ENCODE measurements at regions not wholly inside any gene's neighbourhood (a gene's known extent, or its start where the extent isn't known, plus 50 kb on each side); places are given as distances from the start of the nearest gene placed in this dataset.
"Not testable (repeated sequence)": the region's sequence is repeated elsewhere in the genome, so short reads cannot be mapped to it uniquely, and the experiment has no call there.

DNA sequence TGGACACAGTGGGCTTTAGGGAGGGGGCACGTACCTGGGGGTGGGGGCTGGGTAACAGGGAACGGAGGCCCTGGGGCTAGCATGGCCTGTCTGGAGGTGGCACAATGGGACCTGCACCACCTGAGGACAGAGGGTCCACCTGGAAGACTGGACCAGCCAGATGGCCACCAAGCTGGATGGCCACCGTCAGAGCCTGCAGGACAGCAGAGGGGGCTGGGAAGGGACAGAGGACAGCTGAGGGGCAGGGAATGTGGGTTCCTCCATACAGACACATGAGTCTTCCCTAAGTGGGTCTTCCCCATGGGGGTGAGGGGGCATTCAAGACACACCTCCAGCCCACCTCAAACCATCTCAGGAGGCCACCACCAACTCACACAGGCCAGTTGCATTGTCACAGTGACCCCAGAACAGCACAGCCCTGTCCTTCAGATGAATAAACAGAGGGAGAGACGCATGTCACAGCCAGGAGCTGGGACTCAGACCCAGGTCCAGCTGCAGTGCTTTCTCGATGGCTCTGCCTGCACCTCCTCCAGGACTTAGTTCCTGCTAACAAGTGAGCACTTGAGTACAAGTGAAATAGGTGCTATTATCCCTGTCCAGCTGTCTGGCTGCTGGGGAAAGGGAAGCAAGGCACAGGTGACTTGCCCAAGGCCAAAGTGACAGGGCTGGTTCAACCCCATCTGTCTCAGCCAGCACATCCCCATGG lies 52.4 kb upstream of the CSPG4 start:
- H4K8ac ChIP-seq (ENCODE audit: low read depth in 2 of 2, low read length in 2 of 2); H3K4me2 ChIP-seq (ENCODE audit: low read depth, low read length); H2AFZ ChIP-seq (replicated peaks; ENCODE audit: low read length, poor library complexity); H2AK9ac ChIP-seq (replicated peaks; ENCODE audit: low read depth, low read length, poor library complexity); ATAC-seq (ENCODE audit: low read depth); H3K14ac ChIP-seq (replicated peaks; ENCODE audit: low read depth, low read length); DNase-seq; H2AK5ac ChIP-seq (ENCODE audit: low read depth, low read length); POLR2A ChIA-PET (ENCODE audit: unreplicated experiment); H3K36me3 ChIP-seq (ENCODE audit: control insufficient read depth, insufficient read depth, low read length); H4K5ac ChIP-seq (ENCODE audit: low read depth, low read length); H4K20me1 ChIP-seq (ENCODE audit: insufficient read depth, low read length); H2BK5ac ChIP-seq (ENCODE audit: low read depth, low read length, poor library complexity, severe bottlenecking); H3K4me3 ChIP-seq (ENCODE audit: insufficient read depth, low read depth, low read length); dilution Hi-C loops (cut with HindIII; ENCODE audit: low sequenced_read_pairs, unreplicated experiment); H3K23ac ChIP-seq (ENCODE audit: low read depth, low read length); H3K4ac ChIP-seq (ENCODE audit: low read depth, low read length); H3K56ac ChIP-seq (ENCODE audit: extremely low read depth, insufficient read depth, low read length); in situ Hi-C loops (cut with MboI; ENCODE audit: low sequenced_read_pairs); H3K9me1 ChIP-seq (ENCODE audit: insufficient read depth, low read length); H2BK20ac ChIP-seq (ENCODE audit: low read depth, low read length); H3K9ac ChIP-seq (ENCODE audit: low read depth, low read length); H3K79me1 ChIP-seq (ENCODE audit: low read depth in 1 of 2, low read length in 2 of 2); H3K27ac ChIP-seq (ENCODE audit: insufficient read depth, low read length); CTCF ChIA-PET; H3K18ac ChIP-seq (ENCODE audit: low read depth, low read length); H3K9me3 ChIP-seq (ENCODE audit: control insufficient read depth, insufficient read depth, low read length); BruUV-seq (replicated peaks); H4K91ac ChIP-seq (ENCODE audit: insufficient read depth, low read depth, low read length); intact Hi-C loops (cut with micrococcal nuclease); H2BK120ac ChIP-seq (ENCODE audit: low read depth, low read length); H3K4me1 ChIP-seq (ENCODE audit: control insufficient read depth, insufficient read depth, low read length); H2BK15ac ChIP-seq (ENCODE audit: low read depth, low read length): not testable (repeated sequence)
- 80% methylated on average over 1 of the region's 5 CpGs; no CpG with 5 or more reads in 1 of the 2 experiments for WGBS, 2 experiments (ENCODE audit: extremely low coverage in 2 of 2, insufficient read length in 1 of 2)
- peaks cover 11% of the 10 kb centered on the region for H3K27me3 ChIP-seq (ENCODE audit: control insufficient read depth, insufficient read depth, low read length)

DNA sequence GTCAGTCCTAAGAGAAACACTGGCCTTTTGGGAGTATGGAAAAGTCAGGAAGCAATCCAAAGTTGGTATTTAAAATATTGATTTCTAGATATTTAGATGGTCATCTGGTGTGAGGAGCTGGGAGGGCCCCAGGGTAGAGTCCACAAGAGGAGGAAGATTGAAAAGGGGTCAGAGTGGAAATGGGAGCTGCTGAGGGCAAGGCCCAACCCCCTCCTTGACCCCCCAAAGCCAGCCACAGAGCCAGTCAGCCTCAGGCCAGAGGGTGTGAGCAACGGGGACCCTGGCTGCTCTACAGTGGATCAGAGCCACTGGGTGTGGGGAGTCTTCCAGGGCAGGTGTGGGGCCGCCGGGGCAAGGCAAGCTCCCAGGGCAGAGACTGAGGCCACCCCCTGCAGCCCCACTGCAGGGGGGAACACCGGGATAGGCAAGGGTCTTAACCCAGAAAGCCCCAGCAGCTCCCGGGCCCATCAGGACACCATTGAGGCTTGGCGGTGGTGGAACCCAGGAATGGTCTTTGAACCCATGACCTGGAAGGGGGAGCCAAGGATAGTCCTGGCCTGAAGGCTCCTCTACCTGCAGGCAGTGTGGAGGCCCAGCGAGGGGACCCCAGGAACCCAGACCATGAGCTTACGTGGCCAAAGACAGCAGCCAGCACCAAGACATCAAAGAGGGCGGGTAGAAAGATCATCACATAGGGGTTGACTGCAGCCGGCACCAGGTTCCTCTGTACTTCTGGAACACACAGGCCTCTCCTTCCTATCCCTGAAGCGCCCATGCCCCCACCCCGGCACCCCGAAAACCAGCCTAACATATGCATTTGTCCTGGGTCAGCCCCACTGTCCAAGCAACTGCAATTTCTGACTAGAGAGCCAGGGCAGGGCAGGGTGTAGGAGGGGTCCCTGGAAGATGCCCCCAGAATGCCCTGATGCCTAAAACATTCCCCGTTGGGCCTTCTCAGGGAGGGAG lies 51.3 kb upstream of the CSPG4 start:
- H3K36me3 ChIP-seq (ENCODE audit: control insufficient read depth, insufficient read depth, low read length); H2AK5ac ChIP-seq (ENCODE audit: low read depth, low read length); H3K4ac ChIP-seq (ENCODE audit: low read depth, low read length); intact Hi-C loops (cut with micrococcal nuclease); H3K4me1 ChIP-seq (ENCODE audit: control insufficient read depth, insufficient read depth, low read length); H3K9me1 ChIP-seq (ENCODE audit: insufficient read depth, low read length); DNase-seq; H4K20me1 ChIP-seq (ENCODE audit: insufficient read depth, low read length); H3K18ac ChIP-seq (ENCODE audit: low read depth, low read length); H2BK120ac ChIP-seq (ENCODE audit: low read depth, low read length); H4K5ac ChIP-seq (ENCODE audit: low read depth, low read length); H3K79me1 ChIP-seq (ENCODE audit: low read depth in 1 of 2, low read length in 2 of 2); H3K4me2 ChIP-seq (ENCODE audit: low read depth, low read length); H3K9me3 ChIP-seq (ENCODE audit: control insufficient read depth, insufficient read depth, low read length); H4K8ac ChIP-seq (ENCODE audit: low read depth in 2 of 2, low read length in 2 of 2); H2AFZ ChIP-seq (replicated peaks; ENCODE audit: low read length, poor library complexity); H2BK15ac ChIP-seq (ENCODE audit: low read depth, low read length); H3K27me3 ChIP-seq (ENCODE audit: control insufficient read depth, insufficient read depth, low read length); H2BK5ac ChIP-seq (ENCODE audit: low read depth, low read length, poor library complexity, severe bottlenecking); H3K9ac ChIP-seq (ENCODE audit: low read depth, low read length); dilution Hi-C loops (cut with HindIII; ENCODE audit: low sequenced_read_pairs, unreplicated experiment); CTCF ChIA-PET; H3K4me3 ChIP-seq (ENCODE audit: insufficient read depth, low read depth, low read length); H2BK20ac ChIP-seq (ENCODE audit: low read depth, low read length); H3K56ac ChIP-seq (ENCODE audit: extremely low read depth, insufficient read depth, low read length); POLR2A ChIA-PET (ENCODE audit: unreplicated experiment); ATAC-seq (ENCODE audit: low read depth); BruUV-seq (replicated peaks); H4K91ac ChIP-seq (ENCODE audit: insufficient read depth, low read depth, low read length); H2AK9ac ChIP-seq (replicated peaks; ENCODE audit: low read depth, low read length, poor library complexity); H3K14ac ChIP-seq (replicated peaks; ENCODE audit: low read depth, low read length); H3K27ac ChIP-seq (ENCODE audit: insufficient read depth, low read length); H3K23ac ChIP-seq (ENCODE audit: low read depth, low read length); in situ Hi-C loops (cut with MboI; ENCODE audit: low sequenced_read_pairs): not testable (repeated sequence)
- 47% methylated on average over 3 of the region's 14 CpGs; no CpG with 5 or more reads in 1 of the 2 experiments for WGBS, 2 experiments (ENCODE audit: extremely low coverage in 2 of 2, insufficient read length in 1 of 2)

Data from IMR-90 (cell line).